Activated T-cell treated with anti-CD3 and anti-CD28 coated beads for 24 hours (primary cell): ENCODE measurements at regions not wholly inside any gene's neighbourhood (a gene's known extent, or its start where the extent isn't known, plus 50 kb on each side); places are given as distances from the start of the nearest gene placed in this dataset.

Experiments
- DNase-seq: peaks from one replicate; pipeline ENCODE4 v3.0.0-alpha.2; 2020; ENCODE audit warnings: low read depth

DNA sequence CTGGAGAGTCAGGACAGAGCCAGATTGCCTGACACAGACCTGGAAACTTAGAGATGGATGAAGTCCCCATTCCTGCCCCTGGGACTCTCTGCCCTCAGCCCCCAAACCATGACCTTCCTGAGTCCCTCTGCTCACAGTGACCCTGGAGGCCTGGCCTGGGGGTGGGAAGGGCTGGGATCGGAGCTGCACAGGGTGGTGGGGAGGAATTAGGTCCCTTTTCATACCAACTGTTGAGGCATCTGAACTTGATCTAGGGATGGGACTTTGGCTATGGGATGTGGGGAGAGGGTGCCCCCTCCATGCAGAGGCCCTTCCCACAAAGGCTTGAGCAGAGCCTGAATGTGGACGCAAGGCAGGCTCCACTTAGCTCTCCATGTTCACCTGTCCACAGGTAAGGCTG, 144.1 kb downstream of the MRPL14 start:
- no peak for DNase-seq

GRCh38 chr6:43982084-43982625, 145.1 kb downstream of the MRPL14 start:
- DNase-seq, result no peak

GRCh38 chr6:43981363-43981990, 145.8 kb downstream of the MRPL14 start:
- no peak for DNase-seq

DNA sequence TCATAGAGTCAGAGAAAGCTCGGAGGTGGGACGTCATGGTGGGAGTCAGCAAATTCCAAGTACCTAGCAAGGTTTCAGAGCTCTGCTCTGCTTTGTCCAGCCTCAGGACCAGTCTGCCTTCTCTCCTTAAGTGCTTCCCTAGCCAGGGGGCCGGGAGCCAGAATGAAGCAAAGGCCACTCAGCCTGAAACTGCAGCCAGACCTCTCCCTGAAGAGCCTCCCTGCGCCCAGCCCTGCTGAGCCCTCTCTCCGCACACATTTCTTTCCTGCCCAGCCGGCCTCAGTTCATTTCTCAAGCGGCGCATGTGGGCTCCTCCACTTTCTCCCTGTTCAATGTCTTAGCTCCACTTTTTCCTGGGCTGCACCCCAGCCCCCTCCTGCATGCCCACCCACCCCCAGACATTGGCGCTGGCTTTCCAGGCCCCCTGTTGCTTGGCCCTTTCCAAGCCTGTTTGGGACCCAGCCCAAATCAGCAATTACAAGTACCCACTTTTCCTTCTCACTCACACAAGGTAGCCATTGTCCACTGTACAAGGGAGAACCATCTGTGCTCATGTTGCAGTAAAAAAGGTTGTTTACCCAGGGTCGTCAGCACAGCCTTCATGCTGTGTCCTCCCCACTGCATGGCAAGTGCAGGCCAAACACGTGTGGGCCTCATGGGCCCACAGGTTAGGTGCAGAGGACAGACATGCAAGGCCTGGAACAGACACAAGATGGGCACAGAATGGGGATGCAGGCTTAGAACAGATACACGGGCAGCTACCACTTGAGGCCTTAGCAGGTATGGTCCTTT, 147.1 kb downstream of the MRPL14 start:
- DNase-seq, result no peak

- no peak for DNase-seq
These were observed 147.7 kb downstream of the MRPL14 start for GRCh38 chr6:43979525-43979924.

DNA sequence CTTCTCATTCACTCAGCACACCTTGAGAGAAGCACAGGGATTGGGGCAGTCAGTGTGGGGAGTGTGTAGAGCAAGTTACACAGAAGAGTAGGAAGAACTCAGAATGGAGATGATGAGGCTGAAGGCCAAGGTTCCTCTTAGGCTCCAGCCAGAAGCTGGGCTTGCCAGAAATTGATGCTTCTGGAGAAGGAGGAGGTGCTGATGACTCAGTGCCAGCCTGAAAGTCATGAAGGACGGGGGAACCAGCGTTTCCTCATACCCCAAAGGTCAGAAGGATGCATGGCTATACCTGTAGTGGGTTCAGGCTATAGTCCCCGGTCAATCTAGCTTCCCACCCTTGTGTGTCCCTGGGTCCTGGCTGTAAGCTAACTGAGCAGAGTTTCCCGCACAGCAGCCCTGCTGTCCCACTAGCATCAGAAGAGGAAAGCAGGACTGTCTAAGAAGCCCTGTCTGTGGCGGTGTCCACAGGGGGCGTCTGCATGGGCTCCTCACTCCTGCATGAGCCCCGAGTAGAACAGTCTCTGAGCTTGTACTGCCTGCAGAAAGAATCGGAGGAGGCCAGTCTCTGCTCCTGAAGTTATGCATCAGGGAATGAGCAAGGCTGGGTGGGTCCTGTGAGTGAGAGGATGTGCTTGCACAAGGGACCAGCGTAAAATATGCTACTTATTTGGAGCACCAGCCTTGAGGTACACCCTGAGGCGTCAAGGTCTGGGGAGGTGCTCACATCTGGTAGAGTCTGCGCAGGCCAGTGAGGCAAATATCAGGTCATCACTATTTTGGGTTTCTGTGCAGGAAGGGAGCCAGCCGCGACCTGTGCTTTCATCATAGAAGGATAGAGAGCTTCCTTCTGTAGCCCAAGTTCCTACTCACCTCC, 148.5 kb downstream of the MRPL14 start:
- DNase-seq, result no peak

DNA sequence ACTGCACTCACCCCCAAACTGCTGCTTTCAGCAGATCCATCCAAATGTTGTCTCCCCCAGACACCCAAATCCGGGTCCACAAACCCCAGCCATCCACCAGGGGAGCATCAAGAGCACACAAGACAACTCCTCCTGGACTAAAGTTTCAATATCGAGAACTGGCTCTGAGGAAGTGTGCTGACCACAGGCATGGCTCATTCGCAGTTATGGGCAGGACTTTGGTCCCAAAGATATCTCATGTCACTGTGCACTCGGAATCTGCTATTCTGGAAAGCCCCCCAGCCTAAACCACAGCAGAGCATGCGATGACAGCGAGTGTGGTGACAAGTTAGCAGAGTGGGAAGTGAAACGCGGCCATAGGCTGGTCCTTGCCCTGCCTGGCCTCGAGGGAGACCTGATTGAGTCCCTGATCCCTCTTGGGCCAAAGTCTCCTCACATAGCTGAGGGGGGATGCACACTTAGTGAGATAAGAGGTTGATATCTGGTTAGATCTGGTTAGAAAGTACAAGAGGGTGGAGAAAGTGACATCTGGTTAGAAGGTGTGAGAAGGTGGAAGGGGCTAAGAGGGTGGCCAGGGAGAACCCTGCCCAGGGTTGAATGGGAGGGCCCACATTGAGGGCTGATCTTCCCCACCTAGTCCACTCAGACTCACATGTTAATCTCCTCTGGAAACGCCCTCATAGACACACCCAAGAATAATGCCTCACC, 149.7 kb downstream of the MRPL14 start:
- no peak for DNase-seq

DNA sequence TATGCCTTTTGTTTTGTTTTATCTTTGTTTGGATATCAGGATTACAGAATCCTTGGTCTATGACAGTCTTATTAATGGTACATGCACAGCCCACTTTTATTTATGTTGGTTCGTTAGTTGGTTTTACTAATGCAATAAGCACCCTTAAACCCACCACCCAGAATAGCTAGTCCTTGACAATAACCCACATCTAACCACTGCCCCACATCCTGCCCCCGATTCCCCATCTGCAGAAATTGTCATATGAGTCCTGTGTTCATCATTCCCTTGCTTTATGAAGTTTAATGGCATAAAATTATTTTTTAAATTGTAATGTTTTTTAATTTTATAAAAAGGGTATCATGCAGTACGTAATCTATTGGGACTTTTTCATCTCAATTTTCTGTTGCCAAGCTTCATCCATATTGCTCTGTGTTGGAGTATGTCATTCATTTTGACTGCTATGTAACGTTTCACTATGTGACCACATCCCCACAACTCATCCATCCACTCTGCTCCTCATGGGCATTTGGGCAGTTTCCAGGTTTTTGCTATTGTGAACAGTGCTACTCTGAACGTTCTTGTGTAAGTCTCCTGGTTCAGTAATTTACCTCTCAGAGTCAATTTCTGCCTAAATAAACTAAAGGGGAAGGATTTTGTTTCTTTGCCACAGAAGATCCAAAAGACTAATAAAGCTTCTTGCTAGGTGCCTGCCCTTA, 150.4 kb downstream of the MRPL14 start:
- no peak for DNase-seq

GRCh38 chr6:43974643-43975230, 152.5 kb downstream of the MRPL14 start:
- DNase-seq, result no peak

DNA sequence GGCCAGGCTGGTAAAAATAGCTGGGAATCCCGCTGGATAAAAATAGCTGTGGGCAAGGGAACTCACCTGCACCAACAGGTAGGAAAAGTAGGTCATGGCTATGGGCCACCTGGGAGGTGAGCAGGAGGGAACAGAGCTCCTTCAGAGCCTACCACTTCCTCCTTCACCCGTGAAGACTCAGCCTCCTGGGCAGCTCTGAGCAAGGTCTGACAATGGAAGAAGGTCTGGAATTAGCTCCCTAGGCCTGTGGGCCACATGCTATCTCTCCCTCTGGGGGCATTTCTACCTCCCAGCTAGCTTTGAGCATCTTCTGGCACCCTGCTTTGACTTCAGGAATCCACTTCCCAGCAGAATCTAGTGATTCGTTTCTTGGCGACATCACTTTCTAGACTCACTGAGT, 153.9 kb downstream of the MRPL14 start:
- no peak for DNase-seq

GRCh38 chr6:43972913-43973300, 154.3 kb downstream of the MRPL14 start:
- DNase-seq, result no peak

DNA sequence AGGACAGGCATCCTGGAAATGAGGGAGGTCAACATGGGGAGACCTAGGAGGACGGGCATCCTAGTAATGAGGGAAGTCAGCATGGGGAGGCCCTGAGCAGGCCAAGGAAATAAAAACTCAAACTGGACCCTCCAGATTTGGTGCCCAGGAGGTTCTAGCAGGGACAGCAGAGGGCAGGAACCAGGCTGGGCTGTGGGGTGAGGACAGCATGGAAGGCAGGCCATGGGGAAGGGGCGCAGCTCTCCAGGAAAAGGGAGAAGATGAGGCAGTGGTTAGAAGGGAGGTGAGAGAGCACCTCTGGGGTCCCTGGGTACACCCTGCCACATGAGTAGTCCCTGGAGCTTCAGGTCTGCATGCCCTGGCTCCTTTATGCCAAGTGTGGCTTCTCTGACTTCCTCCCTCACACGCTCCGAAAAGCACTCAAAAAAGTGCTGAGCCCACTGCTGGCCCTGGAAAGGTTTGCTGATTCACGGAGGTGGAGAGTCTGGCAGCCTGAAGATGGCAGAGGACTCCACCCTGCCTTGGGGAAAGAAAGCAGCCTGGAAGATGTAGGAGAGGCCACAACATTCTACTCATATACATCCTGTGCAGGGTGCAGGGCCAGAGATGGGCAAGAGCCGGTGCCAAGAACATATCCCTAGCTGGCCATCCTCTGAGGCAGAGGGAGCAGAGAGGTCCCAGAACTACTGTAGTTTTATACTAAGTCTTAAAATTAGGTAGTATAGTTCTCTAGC, 154.9 kb downstream of the MRPL14 start:
- no peak for DNase-seq

- DNase-seq, result no peak
These were observed 155.5 kb downstream of the MRPL14 start for GRCh38 chr6:43971776-43972126.

GRCh38 chr6:43970913-43971775, 156.1 kb downstream of the MRPL14 start:
- no peak for DNase-seq

- DNase-seq, result no peak
These were observed 157.0 kb downstream of the MRPL14 start for GRCh38 chr6:43970068-43970912.

GRCh38 chr6:43969158-43969981, 157.9 kb downstream of the MRPL14 start:
- DNase-seq, result no peak
